ENCODE measurements at regions not wholly inside any gene's neighbourhood (a gene's known extent, or its start where the extent isn't known, plus 50 kb on each side); places are given as distances from the start of the nearest gene placed in this dataset.

- TF ChIP-seq CTCF (conservative IDR thresholded peaks at IDR 0.05; ENCODE audit: low read length) (no peak), EZH2phosphoT487 (IDR thresholded peaks at IDR 0.05; ENCODE audit: borderline replicate concordance) (no peak)
Measured at GRCh38 chr13:24099490-24099889, 61.0 kb upstream of the SPATA13 start.

Measured in Loucy (cell line).